K562 (cell line): ENCODE measurements at regions not wholly inside any gene's neighbourhood (a gene's known extent, or its start where the extent isn't known, plus 50 kb on each side); places are given as distances from the start of the nearest gene placed in this dataset.

Experiments
- KDM2B ChIP-seq: fragments of 250-450 bp; sonication (Bioruptor Pico); IDR thresholded peaks from 2 replicates; pipeline ENCODE4 v1.8.0; 2021; ENCODE audit warnings: mild to moderate bottlenecking, moderate library complexity
- RBM34 ChIP-seq: fragments of 200-400 bp; formaldehyde crosslinking; IDR thresholded peaks from 2 replicates; pipeline ENCODE4 v1.6.1; 2018; ENCODE audit warnings: low read length, borderline replicate concordance; ENCODE audit not compliant: insufficient read depth
- RFX7 ChIP-seq: fragments of 250-450 bp; sonication (Bioruptor Pico); IDR thresholded peaks from 2 replicates; pipeline ENCODE4 v1.5.1; 2021; ENCODE audit warnings: mild to moderate bottlenecking
- SMARCA5 ChIP-seq: fragments of 450-650 bp; IDR thresholded peaks from 2 replicates; pipeline ENCODE4 v1.6.1; 2016
- SPI1 ChIP-seq: IDR thresholded peaks from 2 replicates; pipeline ENCODE4 v1.6.1; 2011; ENCODE audit warnings: low read depth, low read length, control low read depth, borderline replicate concordance
- ZNF444 ChIP-seq: fragments of 250-450 bp; sonication (Bioruptor Pico); IDR thresholded peaks from 2 replicates; pipeline ENCODE4 v1.4.0; 2020; ENCODE audit warnings: mild to moderate bottlenecking, moderate library complexity
- TF ChIP-seq, protein P1 (sequence below): fragments of 450-650 bp; IDR thresholded peaks from 2 replicates; pipeline ENCODE4 v1.6.1; 2016; ENCODE audit warnings: mild to moderate bottlenecking, moderate library complexity
- TF ChIP-seq, protein P2 (sequence below): fragments of 150-350 bp; conservative IDR thresholded peaks from 2 replicates; pipeline ENCODE4 v1.6.1; 2014; ENCODE audit warnings: low read length
- TF ChIP-seq, protein P3 (sequence below): sonication (generic); formaldehyde crosslinking; IDR thresholded peaks from 2 replicates; pipeline ENCODE4 v1.8.0; 2023; ENCODE audit warnings: missing genetic modification reagents, mild to moderate bottlenecking, borderline replicate concordance

DNA sequence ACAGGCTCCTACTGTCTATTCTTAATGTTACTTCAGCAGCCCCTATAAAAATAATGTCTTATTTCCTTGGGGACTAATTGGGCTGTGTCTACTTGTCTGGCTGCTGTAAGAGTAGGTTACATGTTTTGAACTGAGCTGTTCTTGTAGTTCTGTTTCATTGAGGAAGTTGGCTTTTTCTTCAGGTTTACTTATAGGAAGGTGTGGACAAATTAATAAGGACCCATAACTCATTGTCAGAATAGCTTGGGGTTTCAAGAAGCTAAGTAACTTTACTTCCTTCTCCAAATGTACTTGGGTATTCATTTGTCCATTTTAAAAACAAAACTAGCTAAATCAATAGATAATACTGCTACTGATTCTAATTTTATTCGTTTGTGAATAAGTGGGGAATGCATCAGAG is 487.2 kb downstream of the FAT4 start (continued):
- TF ChIP-seq, protein P1, sequence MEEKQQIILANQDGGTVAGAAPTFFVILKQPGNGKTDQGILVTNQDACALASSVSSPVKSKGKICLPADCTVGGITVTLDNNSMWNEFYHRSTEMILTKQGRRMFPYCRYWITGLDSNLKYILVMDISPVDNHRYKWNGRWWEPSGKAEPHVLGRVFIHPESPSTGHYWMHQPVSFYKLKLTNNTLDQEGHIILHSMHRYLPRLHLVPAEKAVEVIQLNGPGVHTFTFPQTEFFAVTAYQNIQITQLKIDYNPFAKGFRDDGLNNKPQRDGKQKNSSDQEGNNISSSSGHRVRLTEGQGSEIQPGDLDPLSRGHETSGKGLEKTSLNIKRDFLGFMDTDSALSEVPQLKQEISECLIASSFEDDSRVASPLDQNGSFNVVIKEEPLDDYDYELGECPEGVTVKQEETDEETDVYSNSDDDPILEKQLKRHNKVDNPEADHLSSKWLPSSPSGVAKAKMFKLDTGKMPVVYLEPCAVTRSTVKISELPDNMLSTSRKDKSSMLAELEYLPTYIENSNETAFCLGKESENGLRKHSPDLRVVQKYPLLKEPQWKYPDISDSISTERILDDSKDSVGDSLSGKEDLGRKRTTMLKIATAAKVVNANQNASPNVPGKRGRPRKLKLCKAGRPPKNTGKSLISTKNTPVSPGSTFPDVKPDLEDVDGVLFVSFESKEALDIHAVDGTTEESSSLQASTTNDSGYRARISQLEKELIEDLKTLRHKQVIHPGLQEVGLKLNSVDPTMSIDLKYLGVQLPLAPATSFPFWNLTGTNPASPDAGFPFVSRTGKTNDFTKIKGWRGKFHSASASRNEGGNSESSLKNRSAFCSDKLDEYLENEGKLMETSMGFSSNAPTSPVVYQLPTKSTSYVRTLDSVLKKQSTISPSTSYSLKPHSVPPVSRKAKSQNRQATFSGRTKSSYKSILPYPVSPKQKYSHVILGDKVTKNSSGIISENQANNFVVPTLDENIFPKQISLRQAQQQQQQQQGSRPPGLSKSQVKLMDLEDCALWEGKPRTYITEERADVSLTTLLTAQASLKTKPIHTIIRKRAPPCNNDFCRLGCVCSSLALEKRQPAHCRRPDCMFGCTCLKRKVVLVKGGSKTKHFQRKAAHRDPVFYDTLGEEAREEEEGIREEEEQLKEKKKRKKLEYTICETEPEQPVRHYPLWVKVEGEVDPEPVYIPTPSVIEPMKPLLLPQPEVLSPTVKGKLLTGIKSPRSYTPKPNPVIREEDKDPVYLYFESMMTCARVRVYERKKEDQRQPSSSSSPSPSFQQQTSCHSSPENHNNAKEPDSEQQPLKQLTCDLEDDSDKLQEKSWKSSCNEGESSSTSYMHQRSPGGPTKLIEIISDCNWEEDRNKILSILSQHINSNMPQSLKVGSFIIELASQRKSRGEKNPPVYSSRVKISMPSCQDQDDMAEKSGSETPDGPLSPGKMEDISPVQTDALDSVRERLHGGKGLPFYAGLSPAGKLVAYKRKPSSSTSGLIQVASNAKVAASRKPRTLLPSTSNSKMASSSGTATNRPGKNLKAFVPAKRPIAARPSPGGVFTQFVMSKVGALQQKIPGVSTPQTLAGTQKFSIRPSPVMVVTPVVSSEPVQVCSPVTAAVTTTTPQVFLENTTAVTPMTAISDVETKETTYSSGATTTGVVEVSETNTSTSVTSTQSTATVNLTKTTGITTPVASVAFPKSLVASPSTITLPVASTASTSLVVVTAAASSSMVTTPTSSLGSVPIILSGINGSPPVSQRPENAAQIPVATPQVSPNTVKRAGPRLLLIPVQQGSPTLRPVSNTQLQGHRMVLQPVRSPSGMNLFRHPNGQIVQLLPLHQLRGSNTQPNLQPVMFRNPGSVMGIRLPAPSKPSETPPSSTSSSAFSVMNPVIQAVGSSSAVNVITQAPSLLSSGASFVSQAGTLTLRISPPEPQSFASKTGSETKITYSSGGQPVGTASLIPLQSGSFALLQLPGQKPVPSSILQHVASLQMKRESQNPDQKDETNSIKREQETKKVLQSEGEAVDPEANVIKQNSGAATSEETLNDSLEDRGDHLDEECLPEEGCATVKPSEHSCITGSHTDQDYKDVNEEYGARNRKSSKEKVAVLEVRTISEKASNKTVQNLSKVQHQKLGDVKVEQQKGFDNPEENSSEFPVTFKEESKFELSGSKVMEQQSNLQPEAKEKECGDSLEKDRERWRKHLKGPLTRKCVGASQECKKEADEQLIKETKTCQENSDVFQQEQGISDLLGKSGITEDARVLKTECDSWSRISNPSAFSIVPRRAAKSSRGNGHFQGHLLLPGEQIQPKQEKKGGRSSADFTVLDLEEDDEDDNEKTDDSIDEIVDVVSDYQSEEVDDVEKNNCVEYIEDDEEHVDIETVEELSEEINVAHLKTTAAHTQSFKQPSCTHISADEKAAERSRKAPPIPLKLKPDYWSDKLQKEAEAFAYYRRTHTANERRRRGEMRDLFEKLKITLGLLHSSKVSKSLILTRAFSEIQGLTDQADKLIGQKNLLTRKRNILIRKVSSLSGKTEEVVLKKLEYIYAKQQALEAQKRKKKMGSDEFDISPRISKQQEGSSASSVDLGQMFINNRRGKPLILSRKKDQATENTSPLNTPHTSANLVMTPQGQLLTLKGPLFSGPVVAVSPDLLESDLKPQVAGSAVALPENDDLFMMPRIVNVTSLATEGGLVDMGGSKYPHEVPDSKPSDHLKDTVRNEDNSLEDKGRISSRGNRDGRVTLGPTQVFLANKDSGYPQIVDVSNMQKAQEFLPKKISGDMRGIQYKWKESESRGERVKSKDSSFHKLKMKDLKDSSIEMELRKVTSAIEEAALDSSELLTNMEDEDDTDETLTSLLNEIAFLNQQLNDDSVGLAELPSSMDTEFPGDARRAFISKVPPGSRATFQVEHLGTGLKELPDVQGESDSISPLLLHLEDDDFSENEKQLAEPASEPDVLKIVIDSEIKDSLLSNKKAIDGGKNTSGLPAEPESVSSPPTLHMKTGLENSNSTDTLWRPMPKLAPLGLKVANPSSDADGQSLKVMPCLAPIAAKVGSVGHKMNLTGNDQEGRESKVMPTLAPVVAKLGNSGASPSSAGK, result no peak
- no peak for TF ChIP-seq ZNF444 (CRISPR knock-in tag)
- TF ChIP-seq, protein P2, sequence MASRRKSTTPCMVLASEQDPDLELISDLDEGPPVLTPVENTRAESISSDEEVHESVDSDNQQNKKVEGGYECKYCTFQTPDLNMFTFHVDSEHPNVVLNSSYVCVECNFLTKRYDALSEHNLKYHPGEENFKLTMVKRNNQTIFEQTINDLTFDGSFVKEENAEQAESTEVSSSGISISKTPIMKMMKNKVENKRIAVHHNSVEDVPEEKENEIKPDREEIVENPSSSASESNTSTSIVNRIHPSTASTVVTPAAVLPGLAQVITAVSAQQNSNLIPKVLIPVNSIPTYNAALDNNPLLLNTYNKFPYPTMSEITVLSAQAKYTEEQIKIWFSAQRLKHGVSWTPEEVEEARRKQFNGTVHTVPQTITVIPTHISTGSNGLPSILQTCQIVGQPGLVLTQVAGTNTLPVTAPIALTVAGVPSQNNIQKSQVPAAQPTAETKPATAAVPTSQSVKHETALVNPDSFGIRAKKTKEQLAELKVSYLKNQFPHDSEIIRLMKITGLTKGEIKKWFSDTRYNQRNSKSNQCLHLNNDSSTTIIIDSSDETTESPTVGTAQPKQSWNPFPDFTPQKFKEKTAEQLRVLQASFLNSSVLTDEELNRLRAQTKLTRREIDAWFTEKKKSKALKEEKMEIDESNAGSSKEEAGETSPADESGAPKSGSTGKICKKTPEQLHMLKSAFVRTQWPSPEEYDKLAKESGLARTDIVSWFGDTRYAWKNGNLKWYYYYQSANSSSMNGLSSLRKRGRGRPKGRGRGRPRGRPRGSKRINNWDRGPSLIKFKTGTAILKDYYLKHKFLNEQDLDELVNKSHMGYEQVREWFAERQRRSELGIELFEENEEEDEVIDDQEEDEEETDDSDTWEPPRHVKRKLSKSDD, result no peak
- TF ChIP-seq RFX7 (CRISPR knock-in tag), result no peak
- TF ChIP-seq RBM34, result no peak
- no peak for TF ChIP-seq KDM2B (CRISPR knock-in tag)
- TF ChIP-seq SPI1, result no peak
- no peak for TF ChIP-seq SMARCA5
- TF ChIP-seq, protein P3, sequence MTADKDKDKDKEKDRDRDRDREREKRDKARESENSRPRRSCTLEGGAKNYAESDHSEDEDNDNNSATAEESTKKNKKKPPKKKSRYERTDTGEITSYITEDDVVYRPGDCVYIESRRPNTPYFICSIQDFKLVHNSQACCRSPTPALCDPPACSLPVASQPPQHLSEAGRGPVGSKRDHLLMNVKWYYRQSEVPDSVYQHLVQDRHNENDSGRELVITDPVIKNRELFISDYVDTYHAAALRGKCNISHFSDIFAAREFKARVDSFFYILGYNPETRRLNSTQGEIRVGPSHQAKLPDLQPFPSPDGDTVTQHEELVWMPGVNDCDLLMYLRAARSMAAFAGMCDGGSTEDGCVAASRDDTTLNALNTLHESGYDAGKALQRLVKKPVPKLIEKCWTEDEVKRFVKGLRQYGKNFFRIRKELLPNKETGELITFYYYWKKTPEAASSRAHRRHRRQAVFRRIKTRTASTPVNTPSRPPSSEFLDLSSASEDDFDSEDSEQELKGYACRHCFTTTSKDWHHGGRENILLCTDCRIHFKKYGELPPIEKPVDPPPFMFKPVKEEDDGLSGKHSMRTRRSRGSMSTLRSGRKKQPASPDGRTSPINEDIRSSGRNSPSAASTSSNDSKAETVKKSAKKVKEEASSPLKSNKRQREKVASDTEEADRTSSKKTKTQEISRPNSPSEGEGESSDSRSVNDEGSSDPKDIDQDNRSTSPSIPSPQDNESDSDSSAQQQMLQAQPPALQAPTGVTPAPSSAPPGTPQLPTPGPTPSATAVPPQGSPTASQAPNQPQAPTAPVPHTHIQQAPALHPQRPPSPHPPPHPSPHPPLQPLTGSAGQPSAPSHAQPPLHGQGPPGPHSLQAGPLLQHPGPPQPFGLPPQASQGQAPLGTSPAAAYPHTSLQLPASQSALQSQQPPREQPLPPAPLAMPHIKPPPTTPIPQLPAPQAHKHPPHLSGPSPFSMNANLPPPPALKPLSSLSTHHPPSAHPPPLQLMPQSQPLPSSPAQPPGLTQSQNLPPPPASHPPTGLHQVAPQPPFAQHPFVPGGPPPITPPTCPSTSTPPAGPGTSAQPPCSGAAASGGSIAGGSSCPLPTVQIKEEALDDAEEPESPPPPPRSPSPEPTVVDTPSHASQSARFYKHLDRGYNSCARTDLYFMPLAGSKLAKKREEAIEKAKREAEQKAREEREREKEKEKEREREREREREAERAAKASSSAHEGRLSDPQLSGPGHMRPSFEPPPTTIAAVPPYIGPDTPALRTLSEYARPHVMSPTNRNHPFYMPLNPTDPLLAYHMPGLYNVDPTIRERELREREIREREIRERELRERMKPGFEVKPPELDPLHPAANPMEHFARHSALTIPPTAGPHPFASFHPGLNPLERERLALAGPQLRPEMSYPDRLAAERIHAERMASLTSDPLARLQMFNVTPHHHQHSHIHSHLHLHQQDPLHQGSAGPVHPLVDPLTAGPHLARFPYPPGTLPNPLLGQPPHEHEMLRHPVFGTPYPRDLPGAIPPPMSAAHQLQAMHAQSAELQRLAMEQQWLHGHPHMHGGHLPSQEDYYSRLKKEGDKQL, result no peak
